Brain microvascular endothelial cell (primary cell): ENCODE measurements at regions not wholly inside any gene's neighbourhood (a gene's known extent, or its start where the extent isn't known, plus 50 kb on each side); places are given as distances from the start of the nearest gene placed in this dataset.

Source experiments
- DNase-seq: peaks from one replicate; pipeline ENCODE4 v3.0.0-alpha.2; 2020
- H3K27ac ChIP-seq: fragments of 250-450 bp; sonication (Bioruptor Pico); 2 replicates; pipeline ENCODE4 v1.5.1; 2020; ENCODE audit warnings: mild to moderate bottlenecking, moderate library complexity
- H3K27me3 ChIP-seq: fragments of 250-450 bp; sonication (Bioruptor Pico); replicated peaks from 2 replicates; pipeline ENCODE4 v1.5.1; 2020; ENCODE audit warnings: mild to moderate bottlenecking
- H3K36me3 ChIP-seq: fragments of 250-450 bp; sonication (Bioruptor Pico); replicated peaks from 2 replicates; pipeline ENCODE4 v1.5.1; 2020; ENCODE audit warnings: mild to moderate bottlenecking
- H3K4me3 ChIP-seq: 2 replicates; pipeline ENCODE4 v1.5.1; 2011; ENCODE audit warnings: low read depth, mild to moderate bottlenecking, control low read depth, low read length, moderate library complexity
- in situ Hi-C: cut with HindIII; loops from 2 replicates; pipeline ENCODE4 v1.10.0; 2017; ENCODE audit warnings: low sequenced_read_pairs, low pct_ligation_motif_present
- TF ChIP-seq, protein P1 (sequence below): IDR thresholded peaks from 2 replicates; pipeline ENCODE4 v1.5.1; 2011; ENCODE audit warnings: low read depth, mild to moderate bottlenecking, moderate library complexity, low read length, control low read depth, inconsistent platforms; ENCODE audit errors: missing control alignments

DNA sequence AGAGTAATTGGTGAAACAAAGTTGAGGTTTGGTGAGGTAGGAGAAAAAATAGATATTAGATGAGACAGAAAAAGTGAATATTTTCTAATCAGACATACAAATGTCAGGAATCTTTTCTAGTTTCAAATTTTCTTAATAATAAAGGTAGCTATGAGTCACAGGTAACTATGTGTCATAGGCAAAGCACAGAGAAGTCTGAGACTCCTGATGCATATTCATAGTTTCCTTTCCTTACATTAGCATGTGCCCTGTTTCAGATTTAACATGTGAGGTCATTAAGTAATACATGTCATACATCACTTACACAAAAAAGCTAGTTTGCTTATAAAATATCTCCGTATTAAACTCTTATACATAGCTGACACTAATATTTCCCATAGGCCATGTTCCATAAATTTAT, 1141.3 kb upstream of the PCDH20 start:
- Histone ChIP-seq H3K27ac (no peak overlapping the region), H3K27me3 (no peaks in the 10 kb centered on the region), H3K4me3 (no peak overlapping the region), H3K36me3 (no peaks in the 10 kb centered on the region)
- in situ Hi-C loops, result no loop called here
- no peak for DNase-seq
- TF ChIP-seq, protein P1, sequence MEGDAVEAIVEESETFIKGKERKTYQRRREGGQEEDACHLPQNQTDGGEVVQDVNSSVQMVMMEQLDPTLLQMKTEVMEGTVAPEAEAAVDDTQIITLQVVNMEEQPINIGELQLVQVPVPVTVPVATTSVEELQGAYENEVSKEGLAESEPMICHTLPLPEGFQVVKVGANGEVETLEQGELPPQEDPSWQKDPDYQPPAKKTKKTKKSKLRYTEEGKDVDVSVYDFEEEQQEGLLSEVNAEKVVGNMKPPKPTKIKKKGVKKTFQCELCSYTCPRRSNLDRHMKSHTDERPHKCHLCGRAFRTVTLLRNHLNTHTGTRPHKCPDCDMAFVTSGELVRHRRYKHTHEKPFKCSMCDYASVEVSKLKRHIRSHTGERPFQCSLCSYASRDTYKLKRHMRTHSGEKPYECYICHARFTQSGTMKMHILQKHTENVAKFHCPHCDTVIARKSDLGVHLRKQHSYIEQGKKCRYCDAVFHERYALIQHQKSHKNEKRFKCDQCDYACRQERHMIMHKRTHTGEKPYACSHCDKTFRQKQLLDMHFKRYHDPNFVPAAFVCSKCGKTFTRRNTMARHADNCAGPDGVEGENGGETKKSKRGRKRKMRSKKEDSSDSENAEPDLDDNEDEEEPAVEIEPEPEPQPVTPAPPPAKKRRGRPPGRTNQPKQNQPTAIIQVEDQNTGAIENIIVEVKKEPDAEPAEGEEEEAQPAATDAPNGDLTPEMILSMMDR, result no peak

DNA sequence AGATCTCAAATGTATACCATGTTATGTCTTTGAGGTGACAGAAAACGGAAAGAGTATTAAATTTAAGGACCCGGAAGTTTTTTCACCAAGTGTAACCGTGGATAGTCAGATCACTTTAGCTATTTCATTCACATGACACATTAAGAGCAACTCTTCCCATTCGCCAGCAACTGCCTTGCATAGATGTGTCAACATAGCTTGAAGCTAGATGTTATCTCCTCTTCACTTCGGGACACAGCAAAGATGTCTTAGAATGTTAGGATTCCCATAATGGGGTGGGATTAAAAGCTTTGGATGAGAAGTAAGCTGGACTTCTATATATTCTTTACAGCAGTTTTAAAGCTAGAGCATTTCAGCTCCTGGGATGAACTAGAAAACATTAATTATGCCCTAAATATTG, 1135.9 kb upstream of the PCDH20 start:
- H3K36me3 ChIP-seq, result no peaks in the 10 kb centered on the region
- TF ChIP-seq, protein P1, result no peak
- no peak overlapping the region for H3K4me3 ChIP-seq
- in situ Hi-C loops, result no loop called here
- no peaks in the 10 kb centered on the region for H3K27me3 ChIP-seq
- DNase-seq, result no peak
- H3K27ac ChIP-seq, result no peak overlapping the region

DNA sequence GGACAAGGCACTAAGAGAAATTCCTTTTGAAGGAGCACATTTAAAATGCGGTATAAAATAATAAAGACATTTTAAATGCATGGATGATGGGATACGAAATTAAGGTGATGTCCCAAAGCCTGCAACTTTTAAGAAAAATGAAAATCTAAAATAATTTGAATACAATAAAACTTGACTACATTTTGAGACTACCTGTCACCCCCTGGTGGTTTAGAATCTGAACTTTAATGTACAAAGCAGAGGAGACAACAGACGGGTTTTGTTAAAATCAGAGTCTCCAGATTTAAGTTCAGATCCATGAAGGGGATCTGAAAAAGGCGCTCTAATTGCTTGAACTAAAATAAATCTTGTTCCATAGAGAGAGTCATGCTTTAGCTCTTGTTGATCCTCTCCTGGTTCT, 1129.3 kb upstream of the PCDH20 start:
- no peaks in the 10 kb centered on the region for H3K36me3 ChIP-seq
- H3K27ac ChIP-seq, result no peak overlapping the region
- DNase-seq, result no peak
- H3K27me3 ChIP-seq, result no peaks in the 10 kb centered on the region
- TF ChIP-seq, protein P1, result peak; percentile 16
- H3K4me3 ChIP-seq, result no peak overlapping the region
- in situ Hi-C loops, result no loop called here

DNA sequence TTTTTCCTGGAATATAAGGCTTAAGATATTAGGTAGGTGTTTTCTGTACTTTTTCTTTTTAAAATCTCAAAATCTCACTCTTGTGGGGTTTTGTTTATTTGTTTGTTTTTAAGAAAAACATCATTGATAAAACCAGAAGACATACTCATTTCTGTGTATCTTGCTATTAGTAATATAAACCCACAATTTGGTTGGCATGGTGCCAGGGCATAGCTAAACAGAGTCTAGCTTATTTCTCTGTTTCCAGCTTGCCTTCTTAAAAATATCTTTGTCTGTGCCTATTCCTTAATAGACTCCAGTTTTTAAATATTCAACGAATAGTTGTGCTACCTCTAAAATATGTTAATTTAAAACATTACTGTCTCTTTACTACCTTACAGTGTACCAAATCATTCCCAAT, 1121.9 kb upstream of the PCDH20 start:
- no peak for DNase-seq
- Histone ChIP-seq H3K27me3 (no peaks in the 10 kb centered on the region), H3K36me3 (no peaks in the 10 kb centered on the region), H3K27ac (no peak overlapping the region), H3K4me3 (no peak overlapping the region)
- in situ Hi-C loops, result no loop called here
- TF ChIP-seq, protein P1, result no peak

DNA sequence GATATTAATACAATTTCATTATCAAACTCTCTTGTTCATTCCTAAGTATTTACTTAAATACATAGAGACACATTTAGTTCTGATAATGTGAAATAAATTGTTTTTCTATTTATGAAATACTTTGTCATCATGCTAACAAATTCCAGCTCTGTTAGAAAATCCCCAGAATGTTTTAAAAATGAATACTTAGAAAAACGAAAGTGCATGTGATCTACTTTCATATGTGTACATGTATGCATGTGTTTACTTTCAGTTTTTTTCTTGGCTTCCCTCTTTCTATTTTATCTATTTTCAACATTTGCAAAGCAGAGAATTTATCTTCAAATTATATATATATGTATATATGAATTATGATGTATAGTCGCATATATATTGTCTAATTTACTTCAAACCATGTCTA, 1110.0 kb upstream of the PCDH20 start:
- DNase-seq, result no peak
- no peaks in the 10 kb centered on the region for H3K27me3 ChIP-seq
- in situ Hi-C loops, result no loop called here
- no peaks in the 10 kb centered on the region for H3K36me3 ChIP-seq
- TF ChIP-seq, protein P1, result no peak
- H3K27ac ChIP-seq, result no peak overlapping the region
- H3K4me3 ChIP-seq, result no peak overlapping the region

DNA sequence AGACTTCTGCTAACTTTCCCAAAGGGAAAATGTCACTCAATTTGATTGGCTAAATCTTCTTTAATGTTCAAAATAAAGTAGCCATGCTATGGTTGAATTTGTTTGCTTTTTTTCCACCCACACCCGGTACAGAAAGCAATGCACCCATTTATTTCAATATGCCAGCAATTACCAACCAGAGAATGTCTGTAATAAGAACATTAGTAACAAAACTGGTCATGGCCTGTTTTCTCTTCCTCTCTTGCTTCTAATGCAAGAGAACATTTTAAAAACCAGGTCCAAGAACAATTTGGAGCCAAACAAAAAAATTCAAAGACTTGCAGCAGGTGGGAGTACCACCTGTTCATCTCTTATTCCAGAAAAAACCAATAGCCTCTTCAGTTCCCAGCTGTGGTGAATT, 1108.8 kb upstream of the PCDH20 start:
- H3K27me3 ChIP-seq, result no peaks in the 10 kb centered on the region
- DNase-seq, result no peak
- H3K36me3 ChIP-seq, result no peaks in the 10 kb centered on the region
- in situ Hi-C loops, result no loop called here
- H3K27ac ChIP-seq, result no peak overlapping the region
- no peak overlapping the region for H3K4me3 ChIP-seq
- TF ChIP-seq, protein P1, result no peak
